ENCODE measurements at regions not wholly inside any gene's neighbourhood (a gene's known extent, or its start where the extent isn't known, plus 50 kb on each side); places are given as distances from the start of the nearest gene placed in this dataset.

DNA sequence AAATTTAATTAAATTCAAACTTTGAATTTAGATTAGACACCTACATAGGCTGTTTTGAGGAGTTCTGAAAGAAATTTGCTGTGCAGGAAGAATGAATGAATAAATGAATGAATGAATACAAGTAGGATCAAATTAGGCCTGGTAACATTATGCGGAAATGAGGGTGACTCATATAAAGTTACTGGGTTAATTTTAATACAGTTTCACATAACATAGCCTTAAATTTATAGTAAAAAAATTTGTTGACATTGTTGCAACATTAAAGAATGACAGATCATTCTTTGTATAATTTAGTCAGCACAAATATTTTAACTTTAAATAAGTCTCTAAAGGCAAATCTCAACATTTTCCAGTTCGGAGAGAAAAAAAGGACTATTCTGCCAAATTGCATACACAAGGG, 1293.1 kb upstream of the SLC39A10 start:
- H3K9me3 ChIP-seq (ENCODE audit: low read depth), result no peaks in the 10 kb centered on the region
- no peak for DNase-seq (ENCODE audit: low read depth in 1 of 2, low spot score in 1 of 2)
- TF ChIP-seq, protein P1, sequence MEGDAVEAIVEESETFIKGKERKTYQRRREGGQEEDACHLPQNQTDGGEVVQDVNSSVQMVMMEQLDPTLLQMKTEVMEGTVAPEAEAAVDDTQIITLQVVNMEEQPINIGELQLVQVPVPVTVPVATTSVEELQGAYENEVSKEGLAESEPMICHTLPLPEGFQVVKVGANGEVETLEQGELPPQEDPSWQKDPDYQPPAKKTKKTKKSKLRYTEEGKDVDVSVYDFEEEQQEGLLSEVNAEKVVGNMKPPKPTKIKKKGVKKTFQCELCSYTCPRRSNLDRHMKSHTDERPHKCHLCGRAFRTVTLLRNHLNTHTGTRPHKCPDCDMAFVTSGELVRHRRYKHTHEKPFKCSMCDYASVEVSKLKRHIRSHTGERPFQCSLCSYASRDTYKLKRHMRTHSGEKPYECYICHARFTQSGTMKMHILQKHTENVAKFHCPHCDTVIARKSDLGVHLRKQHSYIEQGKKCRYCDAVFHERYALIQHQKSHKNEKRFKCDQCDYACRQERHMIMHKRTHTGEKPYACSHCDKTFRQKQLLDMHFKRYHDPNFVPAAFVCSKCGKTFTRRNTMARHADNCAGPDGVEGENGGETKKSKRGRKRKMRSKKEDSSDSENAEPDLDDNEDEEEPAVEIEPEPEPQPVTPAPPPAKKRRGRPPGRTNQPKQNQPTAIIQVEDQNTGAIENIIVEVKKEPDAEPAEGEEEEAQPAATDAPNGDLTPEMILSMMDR (IDR thresholded peaks at IDR 0.05; ENCODE audit: low read depth, low read length), result no peak
- no peaks in the 10 kb centered on the region for H3K36me3 ChIP-seq
- H3K4me1 ChIP-seq (ENCODE audit: low read depth), result no peaks in the 10 kb centered on the region
- no peak overlapping the region for H3K4me3 ChIP-seq
- no peak overlapping the region for H3K27ac ChIP-seq
- H3K27me3 ChIP-seq, result no peaks in the 10 kb centered on the region

DNA sequence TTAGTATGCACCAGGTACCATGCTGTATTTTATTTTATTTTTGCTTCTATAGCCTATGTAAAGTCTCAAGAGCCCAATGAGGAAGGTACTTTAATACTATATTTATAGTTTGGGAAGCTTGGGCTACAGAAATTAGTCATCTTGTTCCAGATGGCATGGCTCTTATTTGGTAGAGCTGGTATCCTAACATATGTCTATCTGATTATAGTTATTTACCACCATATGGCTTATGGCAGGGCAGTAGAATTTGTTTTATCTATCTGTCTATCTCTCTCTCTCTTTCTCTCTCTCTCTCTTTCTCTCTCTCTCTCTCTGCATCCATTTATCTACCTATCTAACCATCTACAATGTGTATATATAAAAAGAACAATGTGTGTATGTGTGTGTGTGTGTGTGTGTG, 1293.7 kb upstream of the SLC39A10 start:
- Histone ChIP-seq H3K27ac (no peak overlapping the region), H3K4me1 (ENCODE audit: low read depth) (no peaks in the 10 kb centered on the region), H3K27me3 (no peaks in the 10 kb centered on the region), H3K4me3 (no peak overlapping the region), H3K9me3 (ENCODE audit: low read depth) (no peaks in the 10 kb centered on the region), H3K36me3 (no peaks in the 10 kb centered on the region)
- DNase-seq (ENCODE audit: low read depth in 1 of 2, low spot score in 1 of 2), result no peak
- TF ChIP-seq, protein P1 (IDR thresholded peaks at IDR 0.05; ENCODE audit: low read depth, low read length), result no peak

DNA sequence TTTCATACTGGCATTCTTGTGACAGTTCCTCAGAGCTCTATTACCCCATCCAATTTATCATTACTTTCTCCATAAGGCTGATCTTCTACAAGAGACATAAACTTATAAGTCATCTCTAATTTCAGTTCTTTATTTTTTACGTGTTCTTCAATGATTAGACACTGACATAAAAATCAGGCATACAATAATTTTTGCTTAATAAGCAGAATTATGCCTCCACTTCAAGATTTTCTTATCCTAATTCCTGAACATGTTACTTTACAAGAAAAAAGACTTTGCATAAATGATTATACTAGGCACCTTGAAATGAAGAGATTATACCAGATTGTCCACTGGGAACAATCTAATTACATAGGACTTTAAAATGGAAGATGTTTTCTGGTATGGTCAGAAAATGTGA, 1304.5 kb upstream of the SLC39A10 start:
- TF ChIP-seq, protein P1 (IDR thresholded peaks at IDR 0.05; ENCODE audit: low read depth, low read length), result no peak
- no peaks in the 10 kb centered on the region for H3K9me3 ChIP-seq (ENCODE audit: low read depth)
- no peaks in the 10 kb centered on the region for H3K36me3 ChIP-seq

DNA sequence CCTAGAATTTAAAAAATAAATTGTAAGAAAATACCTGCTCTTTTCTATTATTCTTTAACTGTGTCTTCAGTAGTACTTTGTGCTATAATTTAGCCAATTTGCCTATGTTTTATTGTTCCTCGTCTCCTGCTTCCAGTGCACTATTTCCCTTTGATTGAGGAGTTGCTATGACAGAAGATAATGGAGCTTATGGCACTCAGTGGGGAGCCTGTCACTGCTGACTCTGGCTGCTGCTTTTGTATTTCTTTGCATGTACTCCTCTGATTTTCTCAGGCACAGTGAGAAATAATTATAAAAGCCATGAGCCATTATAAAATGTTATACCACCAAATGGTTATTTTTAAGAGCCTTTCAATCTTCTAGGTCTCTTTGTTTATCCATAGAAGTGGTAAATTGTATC, 1310.8 kb upstream of the SLC39A10 start:
- DNase-seq (ENCODE audit: low read depth in 1 of 2, low spot score in 1 of 2), result no peak
- H3K36me3 ChIP-seq, result no peaks in the 10 kb centered on the region
- no peaks in the 10 kb centered on the region for H3K9me3 ChIP-seq (ENCODE audit: low read depth)
- TF ChIP-seq, protein P1 (IDR thresholded peaks at IDR 0.05; ENCODE audit: low read depth, low read length), result no peak
- no peak overlapping the region for H3K4me3 ChIP-seq
- no peaks in the 10 kb centered on the region for H3K27me3 ChIP-seq
- H3K27ac ChIP-seq, result no peak overlapping the region
- no peaks in the 10 kb centered on the region for H3K4me1 ChIP-seq (ENCODE audit: low read depth)

More for the DNA sequence above, 1304.5 kb upstream of the SLC39A10 start:
- no peak overlapping the region for H3K27ac ChIP-seq
- H3K27me3 ChIP-seq, result no peaks in the 10 kb centered on the region
- no peak overlapping the region for H3K4me3 ChIP-seq
- DNase-seq (ENCODE audit: low read depth in 1 of 2, low spot score in 1 of 2), result no peak
- H3K4me1 ChIP-seq (ENCODE audit: low read depth), result no peaks in the 10 kb centered on the region

DNA sequence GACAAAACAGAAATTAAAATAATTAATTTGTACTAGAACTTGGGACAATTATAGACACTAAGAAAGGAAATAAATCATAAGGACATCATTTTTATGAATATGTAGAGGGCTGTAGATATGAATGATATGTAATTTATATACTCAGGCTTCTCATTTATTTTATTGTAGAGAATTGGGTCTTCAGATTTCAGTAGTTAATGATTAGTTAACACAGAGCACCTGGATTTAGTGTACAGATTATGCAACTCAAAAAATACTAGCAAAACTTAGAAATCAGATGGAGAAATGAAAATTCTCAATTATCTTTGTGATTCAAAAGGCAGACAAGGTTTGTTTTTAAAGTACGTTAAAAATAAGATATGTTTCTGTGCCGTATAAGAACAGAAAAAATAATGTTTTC, 1311.7 kb upstream of the SLC39A10 start:
- no peaks in the 10 kb centered on the region for H3K9me3 ChIP-seq (ENCODE audit: low read depth)
- no peak for DNase-seq (ENCODE audit: low read depth in 1 of 2, low spot score in 1 of 2)
- H3K36me3 ChIP-seq, result no peaks in the 10 kb centered on the region
- H3K27me3 ChIP-seq, result no peaks in the 10 kb centered on the region
- TF ChIP-seq, protein P1 (IDR thresholded peaks at IDR 0.05; ENCODE audit: low read depth, low read length), result no peak
- H3K4me3 ChIP-seq, result no peak overlapping the region
- H3K4me1 ChIP-seq (ENCODE audit: low read depth), result no peaks in the 10 kb centered on the region
- no peak overlapping the region for H3K27ac ChIP-seq

DNA sequence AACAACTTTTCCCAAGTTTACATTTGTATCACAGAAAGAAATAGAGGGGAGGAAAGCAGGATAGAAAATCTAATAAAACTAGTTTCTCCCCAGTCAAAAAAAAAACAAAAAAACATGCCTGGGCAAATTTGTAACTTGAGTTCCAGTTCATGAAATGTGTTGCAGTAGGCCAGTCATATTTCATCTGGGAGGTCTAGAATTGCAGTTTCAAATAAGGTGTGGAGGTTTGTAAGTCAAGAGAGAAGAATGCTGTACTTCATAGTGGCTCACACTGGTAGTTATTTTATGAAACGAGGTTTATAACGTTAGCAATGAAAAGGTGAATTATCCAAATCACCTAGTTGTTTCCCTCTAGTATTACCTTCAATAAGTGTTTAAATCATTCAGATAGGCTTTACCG, 1313.9 kb upstream of the SLC39A10 start:
- no peaks in the 10 kb centered on the region for H3K36me3 ChIP-seq
- TF ChIP-seq, protein P1 (IDR thresholded peaks at IDR 0.05; ENCODE audit: low read depth, low read length), result no peak
- H3K4me1 ChIP-seq (ENCODE audit: low read depth), result no peaks in the 10 kb centered on the region
- H3K9me3 ChIP-seq (ENCODE audit: low read depth), result no peaks in the 10 kb centered on the region
- no peak for DNase-seq (ENCODE audit: low read depth in 1 of 2, low spot score in 1 of 2)
- no peak overlapping the region for H3K4me3 ChIP-seq
- no peaks in the 10 kb centered on the region for H3K27me3 ChIP-seq
- no peak overlapping the region for H3K27ac ChIP-seq
